ENCODE measurements at regions not wholly inside any gene's neighbourhood (a gene's known extent, or its start where the extent isn't known, plus 50 kb on each side); places are given as distances from the start of the nearest gene placed in this dataset.

DNA sequence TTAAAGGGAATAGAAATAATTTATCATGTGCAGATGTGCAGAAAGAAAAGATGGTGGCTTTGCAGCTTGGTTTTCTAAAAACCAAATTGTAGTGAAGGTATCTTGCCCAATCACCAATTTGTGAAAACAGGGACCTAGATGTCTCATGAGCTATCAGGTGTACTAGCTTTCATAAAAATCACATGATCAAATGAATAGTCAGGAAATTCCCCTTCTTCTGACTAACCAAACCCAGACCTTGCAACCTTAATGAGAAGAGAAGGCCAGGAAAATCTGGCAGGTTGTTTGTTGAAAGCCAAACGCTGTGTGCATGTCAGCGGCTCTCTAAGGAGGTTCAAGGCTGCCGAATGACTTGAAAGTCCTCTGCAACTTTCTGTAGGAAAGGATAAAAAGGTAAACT lies 304.4 kb upstream of the NRP1 start:
- H3K9me3 ChIP-seq: no peaks in the 10 kb centered on the region
- no peaks in the 10 kb centered on the region for H3K4me1 ChIP-seq
- DNase-seq: no peak
- no peak overlapping the region for H3K27ac ChIP-seq
- intact Hi-C loops (cut with DNase I; ENCODE audit: low total_unique reads): no loop called here
- H3K36me3 ChIP-seq (ENCODE audit: low read depth, missing control alignments): no peaks in the 10 kb centered on the region
- TF ChIP-seq, protein P1, sequence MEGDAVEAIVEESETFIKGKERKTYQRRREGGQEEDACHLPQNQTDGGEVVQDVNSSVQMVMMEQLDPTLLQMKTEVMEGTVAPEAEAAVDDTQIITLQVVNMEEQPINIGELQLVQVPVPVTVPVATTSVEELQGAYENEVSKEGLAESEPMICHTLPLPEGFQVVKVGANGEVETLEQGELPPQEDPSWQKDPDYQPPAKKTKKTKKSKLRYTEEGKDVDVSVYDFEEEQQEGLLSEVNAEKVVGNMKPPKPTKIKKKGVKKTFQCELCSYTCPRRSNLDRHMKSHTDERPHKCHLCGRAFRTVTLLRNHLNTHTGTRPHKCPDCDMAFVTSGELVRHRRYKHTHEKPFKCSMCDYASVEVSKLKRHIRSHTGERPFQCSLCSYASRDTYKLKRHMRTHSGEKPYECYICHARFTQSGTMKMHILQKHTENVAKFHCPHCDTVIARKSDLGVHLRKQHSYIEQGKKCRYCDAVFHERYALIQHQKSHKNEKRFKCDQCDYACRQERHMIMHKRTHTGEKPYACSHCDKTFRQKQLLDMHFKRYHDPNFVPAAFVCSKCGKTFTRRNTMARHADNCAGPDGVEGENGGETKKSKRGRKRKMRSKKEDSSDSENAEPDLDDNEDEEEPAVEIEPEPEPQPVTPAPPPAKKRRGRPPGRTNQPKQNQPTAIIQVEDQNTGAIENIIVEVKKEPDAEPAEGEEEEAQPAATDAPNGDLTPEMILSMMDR (IDR thresholded peaks at IDR 0.05): no peak
- no peak for TF ChIP-seq POLR2A (IDR thresholded peaks at IDR 0.05)
- WGBS, 2 donors: 75% methylated on average over 3 of the region's 3 CpGs
- H3K4me3 ChIP-seq: no peak overlapping the region
- H3K27me3 ChIP-seq: no peaks in the 10 kb centered on the region

- Histone ChIP-seq H3K27ac (no peak overlapping the region), H3K9me3 (no peaks in the 10 kb centered on the region), H3K36me3 (ENCODE audit: low read depth, missing control alignments) (no peaks in the 10 kb centered on the region), H3K27me3 (no peaks in the 10 kb centered on the region), H3K4me3 (no peak overlapping the region), H3K4me1 (no peaks in the 10 kb centered on the region)
- WGBS, 2 donors: 87 to 89% methylated on average over 3 of the region's 3 CpGs
- TF ChIP-seq, protein P1 (IDR thresholded peaks at IDR 0.05): no peak
- TF ChIP-seq POLR2A (IDR thresholded peaks at IDR 0.05): no peak
- no peak for DNase-seq
- intact Hi-C loops (cut with DNase I; ENCODE audit: low total_unique reads): no loop called here
Observed at GRCh38 chr10:33638374-33638773, 303.9 kb upstream of the NRP1 start.

DNA sequence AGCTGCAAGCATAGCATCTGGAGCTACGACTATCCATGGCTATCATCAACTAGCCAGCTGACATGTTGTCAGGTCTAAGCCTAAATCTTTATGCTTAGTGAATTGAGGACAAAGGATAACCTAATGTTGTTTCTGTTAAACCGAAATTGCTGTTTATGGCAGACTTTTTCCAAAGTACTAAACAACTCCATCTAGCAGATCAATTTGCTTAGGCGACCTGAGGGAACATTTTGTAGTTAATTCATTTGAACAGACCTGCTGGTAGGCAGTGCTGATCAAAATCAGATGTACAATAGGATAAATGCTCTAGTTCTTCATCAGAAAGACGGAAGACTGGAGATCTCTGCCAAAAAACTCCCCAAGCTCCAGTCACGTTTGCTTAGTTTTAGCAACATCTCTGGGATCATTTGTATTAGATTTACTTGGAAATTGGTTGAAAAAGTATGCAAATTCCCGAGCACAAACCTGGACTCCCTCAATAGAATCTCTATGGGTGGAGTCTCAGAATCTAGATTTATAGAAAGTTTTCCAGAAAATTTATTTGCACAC lies 301.6 kb upstream of the NRP1 start:
- Histone ChIP-seq H3K36me3 (ENCODE audit: low read depth, missing control alignments) (no peaks in the 10 kb centered on the region), H3K27ac (no peak overlapping the region), H3K9me3 (no peaks in the 10 kb centered on the region), H3K4me3 (no peak overlapping the region), H3K27me3 (no peaks in the 10 kb centered on the region), H3K4me1 (no peaks in the 10 kb centered on the region)
- WGBS, 2 donors: 82 to 88% methylated on average over 6 of the region's 6 CpGs
- no peak for TF ChIP-seq POLR2A (IDR thresholded peaks at IDR 0.05)
- TF ChIP-seq, protein P1 (IDR thresholded peaks at IDR 0.05): no peak
- no peak for DNase-seq
- intact Hi-C loops (cut with DNase I; ENCODE audit: low total_unique reads): no loop called here

DNA sequence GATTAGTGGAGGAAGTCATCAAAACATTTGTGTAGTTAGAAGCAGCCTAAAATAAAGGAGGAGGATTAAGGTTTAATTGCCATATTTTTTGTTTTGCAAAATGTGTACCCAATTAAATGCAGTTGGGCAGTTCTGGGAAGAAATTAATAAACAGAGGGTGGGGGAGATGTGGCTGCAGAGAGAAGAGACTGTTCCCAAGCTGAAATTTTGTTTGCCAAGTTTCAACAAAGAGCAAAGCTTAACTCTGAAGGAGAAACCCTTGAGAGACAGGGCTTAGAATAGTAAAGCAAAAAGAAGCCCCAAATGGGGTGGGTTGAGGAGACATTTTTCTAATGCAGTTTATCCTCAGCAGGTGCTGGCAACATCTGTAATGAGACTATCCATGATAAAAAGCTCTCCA lies 298.0 kb upstream of the NRP1 start:
- DNase-seq: no peak
- Histone ChIP-seq H3K9me3 (no peaks in the 10 kb centered on the region), H3K4me1 (no peaks in the 10 kb centered on the region), H3K27me3 (no peaks in the 10 kb centered on the region), H3K27ac (no peak overlapping the region), H3K36me3 (ENCODE audit: low read depth, missing control alignments) (no peaks in the 10 kb centered on the region), H3K4me3 (no peak overlapping the region)
- intact Hi-C loops (cut with DNase I; ENCODE audit: low total_unique reads): no loop called here
- TF ChIP-seq, protein P1 (IDR thresholded peaks at IDR 0.05): no peak
- TF ChIP-seq POLR2A (IDR thresholded peaks at IDR 0.05): no peak

DNA sequence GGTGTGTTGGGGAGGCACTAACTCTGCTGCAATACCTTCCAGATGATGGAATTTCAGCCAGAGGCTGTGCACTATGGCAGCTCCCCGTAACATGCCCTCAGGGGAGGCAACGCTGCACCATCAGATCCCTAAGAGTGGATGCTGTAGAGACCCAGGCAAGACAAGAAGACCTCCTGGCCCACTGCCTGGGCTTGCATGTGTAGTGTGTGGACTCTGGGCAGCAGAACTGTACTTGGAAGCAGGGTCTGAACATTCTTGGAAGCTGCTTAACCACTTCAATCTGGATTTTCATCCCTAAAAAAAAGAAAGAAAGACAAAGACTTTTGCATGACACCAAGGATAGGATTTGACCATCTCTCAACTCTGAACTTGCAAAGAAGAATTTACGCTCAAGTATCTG lies 297.5 kb upstream of the NRP1 start:
- DNase-seq: peak; percentile 17
- Histone ChIP-seq H3K27ac (no peak overlapping the region), H3K4me1 (no peaks in the 10 kb centered on the region), H3K9me3 (no peaks in the 10 kb centered on the region), H3K36me3 (ENCODE audit: low read depth, missing control alignments) (no peaks in the 10 kb centered on the region), H3K27me3 (no peaks in the 10 kb centered on the region), H3K4me3 (no peak overlapping the region)
- intact Hi-C loops (cut with DNase I; ENCODE audit: low total_unique reads): no loop called here
- 46 to 63% methylated on average over 2 to 3 of the region's 3 CpGs for WGBS, 2 donors
- TF ChIP-seq POLR2A (IDR thresholded peaks at IDR 0.05): no peak
- TF ChIP-seq, protein P1 (IDR thresholded peaks at IDR 0.05): no peak
